DMS 273 (cell line): ENCODE measurements at regions not wholly inside any gene's neighbourhood (a gene's known extent, or its start where the extent isn't known, plus 50 kb on each side); places are given as distances from the start of the nearest gene placed in this dataset.

Experiments used
- DNase-seq: peaks from one replicate; lab custom pipeline; 2025; ENCODE audit not compliant: unreplicated experiment; lab: John Stamatoyannopoulos, UW

DNA sequence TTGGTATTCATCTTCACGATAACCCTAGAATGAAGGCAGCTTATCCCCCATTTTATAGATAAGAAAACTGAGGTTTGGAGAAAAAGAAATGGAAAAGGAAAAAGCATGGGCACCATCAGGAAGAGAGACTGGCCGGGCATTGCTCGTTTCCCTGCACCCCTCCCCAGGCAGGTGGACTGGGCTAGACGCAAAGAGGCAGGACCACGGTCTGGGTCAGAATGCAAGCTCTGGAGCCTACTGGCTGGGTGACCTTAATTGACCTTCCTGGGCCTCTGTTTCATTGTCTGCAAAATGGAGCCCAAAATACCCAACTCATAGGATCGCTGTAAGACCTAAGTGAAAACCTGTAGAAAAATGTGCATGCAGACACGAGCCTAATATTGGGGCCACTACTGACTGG, 135.3 kb upstream of the GLI2 start:
- no peak for DNase-seq

- no peak for DNase-seq
Measured at GRCh38 chr2:120600786-120601185, 134.9 kb upstream of the GLI2 start.

DNA sequence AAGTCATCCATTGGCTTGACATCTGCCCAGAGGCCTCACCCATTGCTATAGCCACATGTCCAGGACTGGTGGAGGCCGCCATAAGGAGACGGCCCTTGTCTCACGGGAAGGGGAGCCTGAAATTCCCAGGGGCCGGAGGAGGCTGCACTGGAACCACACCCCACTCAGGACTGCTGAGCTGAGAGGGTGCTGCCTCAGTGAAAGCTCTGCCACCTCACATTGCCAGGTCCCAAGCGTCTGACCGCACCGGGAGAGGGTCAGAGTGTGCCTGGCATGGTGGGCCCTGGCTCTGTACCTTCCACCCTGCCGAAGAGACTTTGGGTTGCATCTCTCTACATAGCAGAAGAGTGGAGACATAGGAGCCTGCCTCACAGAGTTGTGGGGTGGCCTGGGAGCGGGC, 134.1 kb upstream of the GLI2 start:
- no peak for DNase-seq

GRCh38 chr2:120602251-120602650, 133.4 kb upstream of the GLI2 start:
- no peak for DNase-seq

DNA sequence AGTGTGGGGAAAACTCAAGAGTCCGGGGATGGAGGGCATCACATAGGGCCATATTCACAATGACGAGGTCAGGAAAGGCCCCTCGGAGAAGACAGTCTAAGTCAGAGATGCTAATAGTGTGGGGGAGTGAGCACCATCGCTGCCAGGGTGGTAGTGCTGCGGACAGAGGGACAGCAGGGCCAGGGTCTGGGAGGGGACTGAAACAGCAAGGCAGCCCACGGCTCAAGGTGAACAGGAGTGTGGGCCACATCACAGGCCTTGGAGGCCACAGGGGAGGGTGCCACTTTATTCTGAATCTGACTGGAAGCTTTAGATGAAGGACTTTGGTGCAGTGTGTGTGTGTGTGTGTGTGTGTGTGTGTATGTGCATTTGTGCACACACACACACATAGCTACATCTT, 130.9 kb upstream of the GLI2 start:
- no peak for DNase-seq

DNA sequence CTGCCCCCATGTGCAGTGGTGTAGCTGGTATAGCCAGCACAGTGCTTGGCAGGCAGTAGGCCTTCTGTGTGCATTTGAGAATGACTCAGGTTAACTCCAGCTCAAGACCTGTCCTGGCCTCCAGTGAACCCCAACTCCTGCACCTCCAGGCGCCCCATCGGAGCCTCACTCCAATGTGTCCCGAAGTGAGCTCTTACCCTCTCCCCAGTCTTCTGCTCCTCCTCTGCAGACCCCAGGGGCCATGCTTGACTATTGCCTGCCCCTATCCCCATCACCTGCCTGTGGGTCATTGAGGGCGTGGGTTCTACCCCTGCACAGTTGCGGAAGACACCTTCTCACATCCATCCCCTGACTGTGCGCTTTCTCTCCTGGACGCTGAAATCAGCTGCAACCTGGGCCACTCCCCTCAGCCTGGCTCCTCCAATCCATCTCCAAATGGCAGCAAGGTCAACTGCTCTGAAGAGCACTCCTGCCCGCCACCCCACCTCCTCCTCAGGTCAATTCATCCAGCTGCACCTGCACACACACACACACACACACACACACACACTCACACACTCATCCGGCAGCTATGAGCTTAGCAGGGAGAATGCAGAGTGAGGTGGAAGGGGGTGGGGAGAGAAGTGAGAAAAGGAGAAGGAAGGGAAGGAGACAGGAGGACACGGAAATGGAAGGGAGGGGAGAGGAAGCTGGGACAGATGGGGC, 130.3 kb upstream of the GLI2 start:
- no peak for DNase-seq

GRCh38 chr2:120606280-120606679, 129.4 kb upstream of the GLI2 start:
- no peak for DNase-seq

GRCh38 chr2:120606931-120607330, 128.7 kb upstream of the GLI2 start:
- no peak for DNase-seq

GRCh38 chr2:120607506-120607905, 128.2 kb upstream of the GLI2 start:
- DNase-seq = no peak

GRCh38 chr2:120607996-120608395, 127.7 kb upstream of the GLI2 start:
- DNase-seq = no peak

DNA sequence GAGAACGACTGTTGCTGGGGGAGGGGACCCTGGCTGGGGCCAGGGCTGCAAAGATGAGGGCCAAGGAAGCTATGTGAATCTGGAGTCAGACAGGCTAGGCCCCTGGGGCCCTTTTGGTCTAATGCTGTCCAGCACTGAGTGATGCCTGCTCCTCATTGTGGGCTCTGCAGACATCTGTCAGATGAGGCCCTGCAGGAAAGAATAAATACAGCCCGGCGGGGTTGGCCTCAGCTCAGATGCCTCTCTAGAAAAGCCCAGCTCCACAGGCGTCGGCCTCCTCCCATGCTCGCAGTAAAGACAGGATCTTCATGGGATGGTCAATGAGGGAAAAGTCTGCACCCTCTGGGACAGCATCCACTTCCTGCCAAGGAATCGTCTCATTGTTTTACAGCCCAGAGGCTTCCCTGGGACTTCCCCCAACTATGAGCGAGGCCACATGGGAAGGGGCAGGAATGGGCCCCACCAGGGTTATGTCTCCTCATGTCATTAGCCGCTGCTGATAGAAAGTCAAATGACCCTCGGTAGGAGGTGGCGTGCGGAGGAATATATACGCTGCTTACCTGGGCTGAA, 125.8 kb upstream of the GLI2 start:
- DNase-seq = no peak

DNA sequence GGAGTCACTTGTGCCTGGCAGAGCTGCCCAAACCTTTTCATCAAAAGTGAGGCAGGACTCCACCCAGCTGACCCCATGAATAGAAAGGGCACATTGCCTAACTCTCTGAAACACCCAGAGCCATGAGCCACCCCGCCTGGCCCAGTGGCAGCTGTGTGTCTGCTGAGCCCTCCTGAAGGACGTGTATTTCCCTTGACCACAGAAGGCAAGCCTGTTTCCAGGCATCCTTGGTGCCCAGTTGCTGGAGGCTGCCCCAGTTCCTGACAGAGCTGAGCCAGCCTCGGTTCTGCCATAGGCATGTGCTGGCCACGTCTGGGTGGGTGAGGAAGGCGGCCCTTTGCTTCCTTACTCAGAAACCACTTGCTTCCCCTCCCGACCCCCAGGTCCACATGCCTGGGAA, 124.7 kb upstream of the GLI2 start:
- DNase-seq = no peak

DNA sequence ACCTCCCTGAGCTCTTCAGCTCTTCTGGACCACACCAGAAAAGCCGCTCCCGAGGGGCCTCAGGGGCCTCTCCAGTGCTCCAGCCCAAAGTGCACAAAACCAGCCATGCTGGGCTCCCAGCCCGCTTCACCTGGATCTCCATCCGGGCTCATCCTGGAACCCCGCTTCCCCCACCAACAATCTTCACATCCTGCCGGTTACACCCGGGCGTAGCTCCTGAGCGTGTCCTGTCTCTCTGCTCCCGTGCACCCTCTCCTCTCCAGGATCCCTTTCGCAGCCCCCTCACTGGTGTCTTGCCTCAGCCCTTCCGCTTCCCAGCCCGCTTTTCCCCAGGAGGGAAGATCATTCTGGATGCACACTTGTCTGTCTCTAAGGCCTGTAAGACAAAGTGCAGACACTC, 123.7 kb upstream of the GLI2 start:
- no peak for DNase-seq

DNA sequence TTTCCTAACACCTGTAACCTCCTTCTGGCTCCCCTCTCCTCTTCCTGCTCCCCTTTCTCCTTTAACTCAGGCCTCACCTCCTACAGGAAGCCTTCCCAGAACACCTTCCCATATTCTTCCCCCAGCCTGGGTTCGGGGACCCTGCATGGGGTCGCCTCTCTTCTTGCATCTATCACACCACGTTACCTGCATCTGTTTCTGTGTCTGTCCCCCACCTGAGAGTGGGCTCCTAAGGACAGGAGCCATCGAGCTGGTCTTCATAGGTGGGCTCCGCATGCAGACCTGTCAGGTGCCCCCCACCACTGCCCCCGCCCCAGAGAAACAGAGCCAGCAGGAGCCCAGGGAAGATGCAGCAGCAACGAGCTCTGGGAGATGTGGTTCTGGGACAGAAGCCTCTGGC, 123.2 kb upstream of the GLI2 start:
- no peak for DNase-seq

GRCh38 chr2:120612931-120613330, 122.7 kb upstream of the GLI2 start:
- DNase-seq = no peak

- no peak for DNase-seq
Measured at GRCh38 chr2:120613742-120614571, 121.7 kb upstream of the GLI2 start.

- no peak for DNase-seq
Measured at GRCh38 chr2:120614901-120615300, 120.8 kb upstream of the GLI2 start.

GRCh38 chr2:120616261-120616660, 119.4 kb upstream of the GLI2 start:
- no peak for DNase-seq

- DNase-seq = no peak
Measured at GRCh38 chr2:120617055-120617454, 118.6 kb upstream of the GLI2 start.

- no peak for DNase-seq
Measured at GRCh38 chr2:120618830-120619229, 116.8 kb upstream of the GLI2 start.

DNA sequence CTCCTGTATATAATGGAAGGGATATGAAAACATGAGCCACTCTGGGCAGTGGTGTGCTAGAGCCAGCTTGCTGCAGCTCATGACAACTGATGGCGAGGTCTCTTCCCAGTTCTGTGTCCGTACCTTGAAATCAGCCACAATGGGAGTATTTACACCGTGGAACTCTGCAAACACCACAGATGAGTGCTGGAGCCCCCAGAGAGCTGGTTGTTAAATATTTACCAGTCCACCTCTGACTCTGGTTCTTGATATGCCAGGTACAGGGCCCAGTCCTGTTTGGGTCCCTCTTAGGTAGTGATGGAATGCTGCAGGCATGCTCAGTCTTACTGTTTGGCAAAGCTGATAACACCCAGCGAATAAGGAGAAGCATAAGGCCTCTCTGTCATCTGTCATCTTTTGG, 116.1 kb upstream of the GLI2 start:
- no peak for DNase-seq
